Putamen (tissue), 1 donor: ENCODE measurements at regions not wholly inside any gene's neighbourhood (a gene's known extent, or its start where the extent isn't known, plus 50 kb on each side); places are given as distances from the start of the nearest gene placed in this dataset.

Experiments used
- DNase-seq: peaks from one replicate; pipeline ENCODE4 v3.0.0-alpha.2; 2016; ENCODE audit warnings: low spot score

DNA sequence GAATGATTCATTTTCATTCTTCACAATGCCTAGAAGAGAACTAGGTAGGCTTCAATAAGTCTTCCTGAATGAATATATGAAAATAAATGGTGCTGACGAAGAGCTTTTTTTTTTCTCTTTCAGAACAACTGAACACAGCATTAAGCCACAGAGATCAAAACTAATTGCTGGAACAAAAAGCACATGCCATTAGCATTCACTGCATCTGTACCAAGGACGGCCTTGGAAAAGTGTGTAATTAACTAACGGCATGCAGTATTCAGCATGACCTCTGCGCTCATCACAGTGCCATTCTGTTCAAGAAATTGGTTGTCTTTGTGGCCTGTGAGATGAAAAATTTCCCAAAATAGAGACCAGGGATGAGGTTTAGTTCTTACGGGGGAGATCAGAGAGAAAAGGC lies 99.3 kb downstream of the NUDT12 start:
- DNase-seq, result no peak

DNA sequence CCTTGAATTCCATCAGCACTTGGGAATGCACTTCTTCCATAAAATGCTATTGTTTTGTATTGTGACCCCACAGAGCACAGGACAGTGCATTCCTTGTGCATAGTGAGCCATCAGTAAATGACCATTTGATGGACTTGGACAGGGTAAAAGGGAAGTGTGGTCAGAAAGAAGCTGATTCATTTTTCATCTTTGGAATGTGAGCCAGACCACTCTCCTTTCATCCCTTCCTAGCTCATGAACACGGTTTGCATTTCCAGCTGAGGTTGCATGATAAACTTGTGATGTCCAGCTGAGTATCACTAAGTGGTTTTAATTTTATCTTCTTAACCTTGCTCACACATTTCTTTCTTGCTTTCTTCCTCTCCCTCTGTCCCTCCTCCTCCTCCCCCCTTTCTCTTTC lies 101.3 kb downstream of the NUDT12 start:
- DNase-seq, result no peak

DNA sequence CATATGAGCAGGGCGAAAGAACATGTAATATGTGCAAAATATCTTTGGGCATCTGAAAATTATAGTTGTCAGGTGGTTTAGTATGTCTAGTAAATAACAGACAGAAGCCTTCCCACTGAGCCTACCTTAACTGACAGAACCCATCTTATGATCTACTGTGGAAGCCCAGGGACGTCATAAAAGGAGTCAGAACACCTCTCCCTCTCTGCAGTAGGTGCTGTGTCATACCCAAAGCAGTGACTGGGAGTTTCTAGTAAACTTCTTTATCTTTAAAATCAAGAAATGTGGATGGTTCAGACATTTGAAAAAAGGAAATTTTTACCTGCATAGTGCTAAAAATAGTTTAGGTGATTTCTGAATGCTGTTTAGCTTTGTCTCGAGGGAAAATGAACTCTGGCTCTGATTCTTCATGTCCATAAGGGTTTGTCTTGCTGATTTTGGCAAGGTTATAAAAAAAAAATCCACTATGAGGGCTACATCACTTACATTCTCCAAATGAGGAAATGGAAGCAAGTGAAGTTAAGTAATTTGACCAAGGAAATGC lies 104.0 kb downstream of the NUDT12 start:
- no peak for DNase-seq

DNA sequence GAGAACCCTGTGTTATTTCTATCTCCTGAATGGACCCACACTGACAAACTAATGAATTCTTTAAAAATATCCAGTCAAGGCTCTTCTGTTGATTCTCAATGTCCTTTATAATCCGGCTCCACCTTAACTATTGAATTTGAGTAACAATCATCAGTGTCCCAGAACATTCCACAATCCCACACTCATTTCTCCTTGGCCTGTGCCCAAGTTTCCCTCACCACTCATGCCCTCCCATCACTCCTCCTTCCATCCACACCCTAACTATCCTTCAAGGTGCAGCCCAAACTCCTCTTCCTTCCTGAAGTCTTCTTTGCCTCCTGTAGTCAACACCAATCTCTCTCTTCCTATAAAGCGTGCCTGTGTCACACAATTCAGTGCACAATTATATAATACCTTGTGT lies 106.1 kb downstream of the NUDT12 start:
- no peak for DNase-seq

DNA sequence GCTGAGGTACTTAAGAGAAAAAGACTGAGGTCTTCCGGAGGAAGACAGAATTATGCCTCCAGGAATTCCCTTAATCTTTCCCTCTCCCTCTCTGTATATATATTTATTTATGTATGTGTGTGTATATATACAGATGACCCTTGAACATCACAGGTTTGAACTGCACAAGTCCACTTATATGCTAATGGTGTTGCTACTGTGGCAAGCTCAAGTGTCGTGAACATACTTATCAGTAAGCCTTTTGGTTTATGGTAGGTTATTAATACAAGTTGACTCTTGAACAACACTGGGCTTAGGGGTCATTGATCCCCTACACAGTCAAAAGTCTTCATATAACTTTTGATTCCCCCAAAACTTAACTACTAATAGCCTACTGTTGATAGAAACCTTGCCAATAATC lies 106.8 kb downstream of the NUDT12 start:
- no peak for DNase-seq

DNA sequence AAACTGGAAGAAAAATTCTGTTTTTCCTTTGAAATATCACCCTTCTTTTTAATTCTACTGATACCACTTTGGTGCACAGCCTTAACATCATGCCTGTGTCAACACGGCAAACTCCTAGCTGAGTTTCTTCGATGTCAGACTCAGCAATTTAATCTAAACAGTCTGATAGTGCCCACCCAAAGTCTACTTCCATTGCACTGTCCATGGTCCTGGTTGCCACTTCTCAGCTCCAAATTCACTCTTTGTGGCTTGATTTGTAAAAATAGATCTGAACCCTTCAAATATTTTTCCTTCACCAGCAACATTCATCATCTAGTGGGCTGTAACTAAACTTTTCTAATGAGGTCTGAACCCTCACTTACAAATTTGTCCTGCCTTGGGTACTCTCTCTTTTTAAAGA lies 107.8 kb downstream of the NUDT12 start:
- DNase-seq, result no peak

DNA sequence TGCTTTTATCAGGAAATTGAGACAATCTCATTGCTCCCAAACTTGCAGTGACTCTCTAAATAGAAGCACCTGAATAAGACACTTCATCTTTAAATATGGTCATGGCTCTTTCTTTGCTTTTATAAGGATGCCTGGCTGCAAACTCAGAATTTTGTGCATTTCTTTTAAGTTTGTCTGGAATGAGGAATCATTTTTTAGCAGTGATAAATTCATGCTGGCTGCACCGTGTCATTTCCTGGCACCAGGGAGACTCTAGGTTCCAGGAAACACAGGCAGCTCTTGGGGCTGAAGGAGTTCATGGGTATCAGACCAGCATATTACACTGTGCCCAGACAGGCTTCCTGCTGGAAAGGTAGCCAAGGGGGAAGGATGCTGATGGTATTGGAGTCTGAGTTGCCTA lies 109.9 kb downstream of the NUDT12 start:
- DNase-seq, result no peak

DNA sequence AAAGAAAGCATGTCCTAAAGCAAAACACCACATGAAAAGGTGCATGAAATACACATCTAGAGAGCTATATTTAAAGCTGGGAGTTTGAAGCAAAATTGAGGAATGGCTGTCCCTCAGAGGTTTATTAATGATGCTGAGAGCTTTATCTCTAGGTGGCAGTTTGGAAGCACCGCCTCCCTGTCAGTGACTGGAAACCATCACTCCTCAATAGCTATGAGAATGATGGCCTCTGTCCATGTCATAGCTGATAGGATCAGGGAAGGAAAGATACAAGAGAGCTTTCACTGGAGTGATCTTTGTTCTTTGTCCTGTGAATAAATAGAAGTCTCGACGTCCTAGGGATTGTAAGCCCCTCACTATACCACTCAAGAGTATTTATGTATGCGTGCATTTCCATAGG lies 110.5 kb downstream of the NUDT12 start:
- no peak for DNase-seq

DNA sequence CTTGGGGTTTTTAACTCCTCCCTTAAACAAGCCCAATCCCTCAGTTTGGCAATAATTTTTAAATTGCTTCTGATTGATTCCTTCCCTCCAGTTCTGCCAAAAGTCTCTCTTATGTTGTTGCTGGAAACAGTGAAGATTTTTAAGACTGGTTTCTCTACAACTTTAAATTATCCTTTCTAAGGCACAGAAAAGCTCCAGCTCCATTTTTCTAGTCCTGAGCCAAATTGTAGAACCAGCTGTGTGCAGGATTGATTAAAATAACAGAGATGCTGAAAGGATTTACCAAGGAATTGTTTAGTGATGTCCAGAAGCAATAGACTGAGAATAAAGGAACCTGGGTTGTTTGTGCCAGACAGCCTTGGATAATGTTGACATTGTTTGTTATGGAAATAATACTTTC lies 111.3 kb downstream of the NUDT12 start:
- DNase-seq, result no peak

DNA sequence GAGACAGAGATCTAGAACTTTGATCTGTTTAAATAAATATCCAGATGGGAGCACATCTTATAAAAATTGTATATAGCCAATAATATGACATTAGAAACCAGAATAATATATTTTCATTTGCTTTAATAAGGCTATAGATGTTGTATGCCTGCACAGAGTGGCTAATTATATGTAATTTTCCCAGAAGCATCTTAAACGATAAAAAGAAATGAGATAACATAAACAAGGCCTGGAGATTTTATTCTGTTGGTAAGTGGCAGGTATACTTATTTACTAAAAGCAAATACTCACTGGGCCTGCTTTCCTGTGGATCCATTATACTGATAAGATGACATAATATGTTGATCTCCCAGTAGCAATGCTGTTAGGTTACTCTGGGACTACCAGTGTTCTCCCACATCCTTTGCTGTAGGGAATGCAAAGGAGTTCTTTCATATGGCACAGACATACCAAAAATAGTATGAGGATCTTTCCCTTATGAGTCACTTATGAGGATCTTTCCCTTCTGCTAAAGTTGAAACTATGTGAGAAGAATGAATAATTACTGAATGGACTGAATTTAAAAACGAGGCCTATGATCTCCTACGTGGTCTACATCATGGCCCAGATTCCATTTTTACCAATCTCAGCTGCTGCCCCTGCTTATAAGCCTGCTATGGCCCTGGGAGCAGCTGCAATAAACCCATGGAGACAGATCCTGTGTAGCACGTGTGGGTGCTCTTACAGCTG lies 112.1 kb downstream of the NUDT12 start:
- DNase-seq, result peak; percentile 46

DNA sequence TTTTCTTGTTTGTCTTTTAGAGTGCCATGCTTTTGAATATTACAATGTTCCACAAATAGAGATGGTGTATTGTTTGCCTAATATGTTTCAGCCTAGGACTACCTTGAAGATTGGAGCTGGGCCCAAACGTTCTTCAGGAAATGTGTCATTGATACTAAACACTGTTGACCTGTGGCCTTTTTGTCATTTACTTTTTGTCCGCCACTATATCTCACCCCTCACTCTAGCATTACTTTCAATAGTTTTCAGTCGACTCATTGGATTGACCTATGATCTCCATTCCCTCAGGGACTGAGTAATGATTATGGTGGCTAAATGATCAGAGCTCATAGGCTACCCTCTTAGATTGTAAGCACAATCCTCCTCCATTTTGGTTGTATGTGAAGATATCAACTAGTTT lies 115.8 kb downstream of the NUDT12 start:
- no peak for DNase-seq

DNA sequence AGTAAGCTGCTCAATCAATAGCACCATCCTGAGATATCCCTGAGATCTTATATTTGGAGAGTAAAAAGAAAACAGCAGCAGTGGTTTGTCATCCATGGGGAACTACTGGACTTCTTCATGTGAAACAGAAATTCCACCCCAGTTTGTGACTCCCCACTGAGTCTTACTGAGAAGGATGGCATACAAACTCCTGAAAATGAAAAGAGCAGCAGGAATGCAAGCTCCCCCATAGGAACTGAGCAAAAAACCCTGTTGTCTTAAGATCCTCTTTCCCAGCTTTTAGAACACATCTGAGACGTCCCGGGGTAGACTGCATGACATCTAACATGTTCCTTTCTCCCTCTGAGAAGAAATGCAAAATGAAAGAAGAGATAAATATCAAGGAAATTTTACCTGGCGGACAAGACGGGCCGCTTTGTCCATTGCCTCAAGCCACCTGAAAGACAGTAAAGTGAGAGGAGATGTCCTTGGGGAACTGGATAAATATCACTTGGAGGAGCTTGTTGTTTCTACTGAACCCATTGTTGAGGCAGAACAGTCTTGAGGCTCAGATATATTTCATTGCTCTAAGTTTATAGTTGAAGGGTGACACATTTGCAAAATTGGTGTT lies 117.1 kb downstream of the NUDT12 start:
- no peak for DNase-seq

DNA sequence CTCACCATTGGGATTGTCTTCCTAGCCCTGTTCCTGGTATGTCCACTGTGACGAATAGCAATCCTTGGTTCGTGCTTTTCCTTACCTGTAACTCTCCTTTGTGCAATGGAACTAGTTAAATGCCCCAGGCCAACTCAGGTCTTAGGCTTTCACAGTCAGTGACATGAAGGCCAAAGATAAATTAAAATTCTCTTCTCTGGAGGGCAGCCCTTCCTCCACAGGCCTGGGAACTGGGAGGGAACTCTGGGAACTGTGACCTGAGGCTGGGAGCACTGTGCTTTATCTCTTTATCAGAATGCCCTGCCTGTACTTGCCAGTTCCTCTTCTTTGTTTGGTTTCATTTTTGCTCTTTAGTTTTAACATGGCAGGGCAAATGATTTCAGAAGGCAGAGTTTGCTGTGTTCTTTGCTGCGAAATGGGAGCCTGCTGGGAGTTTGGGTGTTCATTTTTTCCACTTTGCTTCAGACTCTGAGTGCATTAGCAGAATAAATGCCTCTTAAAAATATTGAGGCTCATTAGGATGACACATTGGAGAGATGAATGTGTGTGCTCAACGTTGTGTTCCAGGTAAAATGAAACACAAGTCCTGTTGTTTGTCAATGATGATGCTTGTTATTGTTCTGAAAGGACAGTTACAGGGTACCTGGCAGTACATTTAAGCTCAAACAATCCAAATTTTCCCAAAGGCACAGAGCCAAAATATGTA lies 118.1 kb downstream of the NUDT12 start:
- no peak for DNase-seq

DNA sequence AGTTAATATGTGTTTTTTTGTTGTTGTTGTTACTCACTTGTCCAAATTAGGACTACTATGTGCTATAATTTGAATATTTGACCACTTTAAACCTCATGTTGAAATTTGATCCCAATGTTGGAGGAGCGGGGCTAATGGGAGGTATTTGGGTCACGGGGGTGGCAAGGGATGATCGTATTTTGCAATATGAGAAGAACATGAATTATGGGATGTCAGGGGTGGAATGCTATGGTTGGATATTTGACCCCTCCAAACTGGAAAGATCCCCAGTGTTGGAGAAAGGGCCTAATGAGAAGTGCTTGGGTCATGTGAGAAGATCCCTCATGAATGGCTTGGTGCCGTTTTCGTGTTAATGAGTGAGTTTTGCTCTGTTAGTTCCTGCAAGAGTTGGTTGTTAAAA lies 119.8 kb downstream of the NUDT12 start:
- DNase-seq, result no peak

DNA sequence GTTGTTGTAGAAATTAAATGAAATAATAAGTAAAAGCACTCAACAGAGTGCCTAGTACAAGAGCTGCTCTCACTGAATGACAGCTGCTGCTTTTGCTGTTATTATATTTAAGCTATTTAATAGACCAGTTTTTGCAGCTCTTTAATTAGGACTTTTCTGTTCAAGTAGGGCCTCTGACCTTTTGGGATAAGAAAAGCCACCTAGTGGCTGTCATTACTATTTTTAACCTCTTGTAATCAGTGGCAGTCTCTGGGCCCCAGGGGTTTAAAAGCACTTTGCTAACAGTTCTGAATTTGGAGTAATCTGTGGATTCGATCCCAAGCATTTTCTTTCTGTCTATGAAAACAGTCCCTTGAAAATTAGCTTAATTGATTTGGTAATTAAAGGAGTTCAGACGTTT lies 121.1 kb downstream of the NUDT12 start:
- no peak for DNase-seq

DNA sequence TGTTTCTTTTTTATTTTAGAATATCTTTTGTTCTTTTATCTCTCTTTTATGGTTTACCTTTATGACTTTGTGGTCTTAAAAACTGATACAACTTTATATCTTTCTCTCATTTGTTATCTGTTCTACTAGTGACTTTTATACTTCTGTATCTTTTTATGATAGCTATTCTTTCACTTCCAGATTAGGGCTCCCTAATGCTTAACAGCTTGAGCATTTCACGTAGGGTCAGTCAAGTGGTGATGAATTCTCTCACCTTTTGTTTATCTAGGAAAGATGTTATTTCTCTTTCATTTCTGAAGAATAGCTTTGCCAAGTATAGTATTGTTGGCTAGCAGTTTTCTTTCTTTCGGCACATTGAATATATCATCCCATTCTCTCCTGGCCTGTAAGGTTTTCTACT lies 123.6 kb downstream of the NUDT12 start:
- no peak for DNase-seq

DNA sequence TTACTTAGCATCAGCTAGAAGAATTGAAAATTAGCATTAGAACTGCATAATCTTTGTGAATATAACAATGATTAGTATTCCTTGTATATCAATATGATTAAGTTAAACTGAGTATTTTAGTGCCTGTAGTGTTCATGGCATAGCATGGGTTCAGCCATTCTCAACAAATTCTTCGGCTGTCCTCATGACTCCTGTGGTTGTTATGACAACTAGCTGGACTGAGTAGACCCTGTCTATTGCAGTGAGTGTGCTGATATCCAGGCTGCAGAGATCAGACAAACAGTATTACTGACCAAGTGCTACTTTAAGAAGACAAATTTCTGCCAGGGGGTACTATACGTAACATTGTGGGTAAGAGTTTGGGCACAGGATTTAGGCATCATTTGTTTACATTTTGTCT lies 125.9 kb downstream of the NUDT12 start:
- DNase-seq, result no peak

DNA sequence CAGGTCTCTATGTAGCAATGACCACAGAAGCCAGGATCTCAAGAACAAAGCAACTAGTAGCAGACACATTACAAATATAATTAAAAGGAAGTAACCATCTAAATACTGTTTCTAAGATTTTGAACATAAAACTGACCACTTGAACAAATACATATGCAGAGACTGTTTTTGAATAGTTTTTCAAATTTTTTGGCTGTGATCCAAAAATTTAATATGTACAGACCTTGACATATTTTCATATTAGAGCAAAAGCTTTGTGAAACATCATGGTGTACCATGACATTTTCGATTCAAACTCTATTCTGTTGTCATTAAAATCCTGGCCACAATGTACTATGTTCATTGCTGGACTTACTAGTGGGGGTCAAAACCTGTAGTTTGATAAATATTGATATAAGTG lies 126.5 kb downstream of the NUDT12 start:
- no peak for DNase-seq

DNA sequence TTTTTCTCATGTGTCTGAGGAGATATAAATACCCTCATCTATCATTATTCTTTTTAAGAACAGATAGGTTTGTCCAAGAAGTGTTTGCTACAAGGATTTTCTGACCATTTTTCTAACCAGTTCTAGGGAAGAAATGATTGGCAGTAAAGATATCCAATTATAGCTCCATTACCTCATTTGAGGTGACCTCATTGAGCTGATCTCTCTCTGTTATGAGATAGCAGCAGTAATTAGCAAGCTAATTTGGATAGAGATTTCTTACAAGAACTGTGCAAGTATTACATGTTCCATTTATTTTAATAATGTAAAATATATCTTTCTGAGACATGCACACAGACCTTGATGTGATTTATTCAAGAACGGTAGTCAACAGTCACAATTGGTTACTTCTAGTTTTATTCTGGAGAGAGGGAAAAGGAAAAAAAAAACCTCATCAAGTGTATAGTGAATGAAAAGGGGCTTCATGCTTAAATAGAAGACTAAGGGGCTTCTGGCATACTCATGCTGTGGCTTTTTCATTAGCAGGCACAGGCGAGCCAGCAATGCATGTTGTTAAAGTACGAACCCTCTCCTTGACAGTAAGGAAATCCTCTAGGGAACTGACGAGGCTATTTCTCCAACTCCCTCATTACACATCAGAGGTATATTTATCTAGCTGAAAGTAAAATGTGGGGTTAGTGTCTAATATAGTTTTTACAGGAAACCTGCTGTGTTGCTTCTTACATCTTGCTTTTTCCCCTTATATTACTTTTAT lies 127.3 kb downstream of the NUDT12 start:
- DNase-seq, result no peak

DNA sequence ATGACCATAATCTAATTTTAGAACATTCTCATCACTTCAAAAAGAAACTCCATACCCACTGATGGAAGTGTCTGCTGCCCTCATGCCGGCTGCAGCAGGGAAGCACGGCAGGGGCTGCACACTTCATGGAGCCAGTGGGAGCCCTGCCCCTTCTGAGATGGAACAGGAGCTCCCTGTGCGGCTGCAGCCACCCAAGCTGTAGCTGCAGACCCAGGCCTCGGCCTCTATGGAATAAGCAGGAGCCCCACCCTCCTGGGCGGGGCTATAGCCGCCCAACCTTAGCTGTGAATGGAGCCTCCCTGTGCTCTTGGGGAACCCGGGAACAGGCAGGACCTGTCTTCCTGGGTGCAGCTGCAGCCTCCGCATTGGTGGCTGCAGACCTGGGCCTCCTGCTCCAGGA lies 128.5 kb downstream of the NUDT12 start:
- no peak for DNase-seq

DNA sequence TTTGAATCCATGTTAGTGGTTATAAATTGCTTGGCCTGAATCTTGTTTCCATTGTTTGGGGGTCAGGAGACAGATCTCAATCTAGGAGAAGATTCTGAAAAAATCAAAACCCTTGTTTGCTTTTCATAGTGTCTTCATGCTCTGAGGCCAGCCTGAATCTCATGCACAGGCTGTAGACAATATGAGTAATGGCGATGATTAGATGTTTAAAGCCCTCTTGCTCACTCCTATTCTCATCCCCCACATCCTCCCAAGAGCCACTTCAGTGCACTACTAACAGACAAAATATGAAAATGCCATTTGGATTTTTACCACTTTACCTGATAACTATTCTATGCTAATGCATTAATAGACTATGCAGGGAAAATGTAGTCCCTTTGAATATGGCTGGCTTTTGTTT lies 129.4 kb downstream of the NUDT12 start:
- DNase-seq, result no peak

DNA sequence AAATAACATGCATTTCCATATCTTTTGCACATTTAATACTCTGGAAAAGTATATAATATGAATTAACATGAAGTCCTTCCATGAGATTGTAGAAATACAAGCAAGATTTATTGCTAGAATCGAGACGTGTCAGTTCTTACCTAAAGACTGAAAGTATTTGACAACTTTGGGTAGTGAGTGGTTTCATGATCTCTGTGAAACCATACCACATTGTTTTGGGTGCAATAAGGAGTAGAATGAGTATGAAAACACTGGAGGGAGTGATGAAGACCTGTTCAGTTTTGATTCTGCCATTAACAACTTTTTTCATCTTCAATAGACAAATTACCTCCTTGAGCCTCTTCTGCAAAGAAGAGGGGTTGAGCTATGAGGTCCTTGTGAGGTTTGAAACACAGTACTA lies 133.7 kb downstream of the NUDT12 start:
- no peak for DNase-seq
